ENCODE measurements at regions not wholly inside any gene's neighbourhood (a gene's known extent, or its start where the extent isn't known, plus 50 kb on each side); places are given as distances from the start of the nearest gene placed in this dataset.

DNA sequence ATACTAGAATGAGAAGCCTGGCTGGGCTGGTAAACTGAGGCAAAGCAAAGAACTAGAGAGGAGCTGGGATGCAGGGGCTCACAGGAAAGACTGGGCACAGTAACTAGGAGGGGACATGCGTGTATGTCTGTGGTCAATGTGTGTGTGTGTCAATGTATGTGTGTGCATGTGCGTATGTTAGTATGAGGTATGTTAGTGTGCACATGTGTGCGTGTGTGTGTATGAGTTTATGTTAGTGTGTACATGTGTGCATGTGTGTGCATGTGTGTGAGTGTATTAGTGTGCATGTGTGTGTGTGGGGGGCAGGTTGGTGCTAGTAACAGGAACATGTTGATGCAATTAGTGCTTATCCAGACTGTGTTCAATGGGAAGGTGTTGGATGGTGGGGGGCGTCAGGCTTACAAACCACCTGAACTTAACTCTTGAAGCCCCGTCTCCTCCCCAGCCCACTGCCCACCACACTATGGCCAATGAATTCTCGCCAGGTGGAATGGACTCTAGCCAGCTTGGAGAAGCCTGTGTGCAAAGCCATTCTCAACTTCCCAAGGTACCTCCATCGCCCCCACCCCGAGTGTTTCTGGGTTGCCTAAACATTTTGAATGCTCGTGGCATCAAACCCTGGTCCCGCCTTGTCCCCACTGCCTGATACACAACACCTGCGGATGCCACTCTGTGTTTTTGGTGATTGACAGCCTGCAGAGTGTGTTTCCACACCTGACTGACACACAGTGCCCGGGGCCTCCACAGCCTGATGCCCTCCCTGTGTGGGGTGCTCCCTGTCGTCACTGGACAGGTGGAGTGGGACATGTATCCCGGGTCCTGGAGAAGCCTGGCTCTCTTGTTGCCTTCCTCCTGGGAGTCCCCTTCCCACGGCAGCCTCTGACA is 90.1 kb upstream of the ASB18 start:
- TF ChIP-seq, protein P1, sequence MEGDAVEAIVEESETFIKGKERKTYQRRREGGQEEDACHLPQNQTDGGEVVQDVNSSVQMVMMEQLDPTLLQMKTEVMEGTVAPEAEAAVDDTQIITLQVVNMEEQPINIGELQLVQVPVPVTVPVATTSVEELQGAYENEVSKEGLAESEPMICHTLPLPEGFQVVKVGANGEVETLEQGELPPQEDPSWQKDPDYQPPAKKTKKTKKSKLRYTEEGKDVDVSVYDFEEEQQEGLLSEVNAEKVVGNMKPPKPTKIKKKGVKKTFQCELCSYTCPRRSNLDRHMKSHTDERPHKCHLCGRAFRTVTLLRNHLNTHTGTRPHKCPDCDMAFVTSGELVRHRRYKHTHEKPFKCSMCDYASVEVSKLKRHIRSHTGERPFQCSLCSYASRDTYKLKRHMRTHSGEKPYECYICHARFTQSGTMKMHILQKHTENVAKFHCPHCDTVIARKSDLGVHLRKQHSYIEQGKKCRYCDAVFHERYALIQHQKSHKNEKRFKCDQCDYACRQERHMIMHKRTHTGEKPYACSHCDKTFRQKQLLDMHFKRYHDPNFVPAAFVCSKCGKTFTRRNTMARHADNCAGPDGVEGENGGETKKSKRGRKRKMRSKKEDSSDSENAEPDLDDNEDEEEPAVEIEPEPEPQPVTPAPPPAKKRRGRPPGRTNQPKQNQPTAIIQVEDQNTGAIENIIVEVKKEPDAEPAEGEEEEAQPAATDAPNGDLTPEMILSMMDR (conservative IDR thresholded peaks at IDR 0.05 in 1 of 2, IDR thresholded peaks at IDR 0.05 in 1 of 2; ENCODE audit: low read depth in 1 of 2, low read length in 2 of 2): no peak
- no peak for TF ChIP-seq EZH2 (IDR thresholded peaks at IDR 0.05; ENCODE audit: low read length, missing control alignments)

Measured in fibroblast of lung (primary cell).